ENCODE measurements at regions not wholly inside any gene's neighbourhood (a gene's known extent, or its start where the extent isn't known, plus 50 kb on each side); places are given as distances from the start of the nearest gene placed in this dataset.

GRCh38 chr2:120994301-120994995 lies 258.8 kb downstream of the GLI2 start:
- Histone ChIP-seq H3K4me3 (ENCODE audit: low read depth, low read length) (no peak overlapping the region), H3K27me3 (ENCODE audit: insufficient read depth, low read depth, severe bottlenecking) (no peaks in the 10 kb centered on the region), H3K9me3 (ENCODE audit: severe bottlenecking) (no peaks in the 10 kb centered on the region), H3K27ac (no peak overlapping the region), H3K36me3 (no peaks in the 10 kb centered on the region)
- no peak for TF ChIP-seq CTCF (IDR thresholded peaks at IDR 0.05; ENCODE audit: low read depth, low read length)
- no peak for DNase-seq

GRCh38 chr2:120995152-120995551 lies 259.5 kb downstream of the GLI2 start:
- Histone ChIP-seq H3K9me3 (ENCODE audit: severe bottlenecking) (no peaks in the 10 kb centered on the region), H3K27ac (no peak overlapping the region), H3K4me3 (ENCODE audit: low read depth, low read length) (no peak overlapping the region), H3K27me3 (ENCODE audit: insufficient read depth, low read depth, severe bottlenecking) (no peaks in the 10 kb centered on the region), H3K36me3 (no peaks in the 10 kb centered on the region)
- no peak for TF ChIP-seq CTCF (IDR thresholded peaks at IDR 0.05; ENCODE audit: low read depth, low read length)
- no peak for DNase-seq

- no peak for DNase-seq
- Histone ChIP-seq H3K36me3 (no peaks in the 10 kb centered on the region), H3K27ac (no peak overlapping the region), H3K9me3 (ENCODE audit: severe bottlenecking) (no peaks in the 10 kb centered on the region), H3K27me3 (ENCODE audit: insufficient read depth, low read depth, severe bottlenecking) (no peaks in the 10 kb centered on the region), H3K4me3 (ENCODE audit: low read depth, low read length) (no peak overlapping the region)
- no peak for TF ChIP-seq CTCF (IDR thresholded peaks at IDR 0.05; ENCODE audit: low read depth, low read length)
Observed at GRCh38 chr2:120995656-120996190, 260.1 kb downstream of the GLI2 start.

GRCh38 chr2:120999377-121000097 lies 263.9 kb downstream of the GLI2 start:
- H3K9me3 ChIP-seq (ENCODE audit: severe bottlenecking): no peaks in the 10 kb centered on the region
- no peak for TF ChIP-seq CTCF (IDR thresholded peaks at IDR 0.05; ENCODE audit: low read depth, low read length)
- no peak overlapping the region for H3K27ac ChIP-seq
- no peak overlapping the region for H3K4me3 ChIP-seq (ENCODE audit: low read depth, low read length)
- no peaks in the 10 kb centered on the region for H3K27me3 ChIP-seq (ENCODE audit: insufficient read depth, low read depth, severe bottlenecking)
- no peak for DNase-seq
- no peaks in the 10 kb centered on the region for H3K36me3 ChIP-seq

DNA sequence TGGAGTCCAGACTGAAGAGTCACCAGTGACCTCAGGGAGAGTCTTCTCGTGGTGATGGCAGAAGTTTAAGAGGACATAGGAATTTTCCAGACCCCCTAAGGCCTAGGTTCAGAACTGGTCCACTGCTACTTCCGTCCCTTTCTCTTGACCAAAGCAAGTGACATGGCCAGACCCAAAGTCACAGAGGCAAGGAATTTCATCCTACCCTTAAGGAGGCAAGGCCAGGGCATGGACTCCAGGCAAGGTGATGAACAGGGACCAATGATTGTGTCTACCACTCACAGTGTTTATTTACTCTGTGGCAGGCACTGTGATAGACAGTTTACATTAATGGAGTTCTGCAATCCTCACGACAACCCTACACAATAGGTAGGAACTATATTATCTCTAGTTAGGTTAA lies 265.1 kb downstream of the GLI2 start:
- Histone ChIP-seq H3K9me3 (ENCODE audit: severe bottlenecking) (no peaks in the 10 kb centered on the region), H3K36me3 (no peaks in the 10 kb centered on the region), H3K4me3 (ENCODE audit: low read depth, low read length) (no peak overlapping the region), H3K27me3 (ENCODE audit: insufficient read depth, low read depth, severe bottlenecking) (no peaks in the 10 kb centered on the region), H3K27ac (no peak overlapping the region)
- TF ChIP-seq CTCF (IDR thresholded peaks at IDR 0.05; ENCODE audit: low read depth, low read length): no peak
- no peak for DNase-seq
